PC-9 (cell line): ENCODE measurements at regions not wholly inside any gene's neighbourhood (a gene's known extent, or its start where the extent isn't known, plus 50 kb on each side); places are given as distances from the start of the nearest gene placed in this dataset.

Experiments used
- EZH2 ChIP-seq: fragments of 200-600 bp; sonication (generic); IDR thresholded peaks from 2 replicates; pipeline ENCODE4 v1.8.0; 2017; ENCODE audit warnings: antibody characterized with exemption, low read depth
- TF ChIP-seq, protein P1 (sequence below): fragments of 200-600 bp; sonication (generic); conservative IDR thresholded peaks from 2 replicates; pipeline ENCODE4 v1.6.1; 2017; ENCODE audit warnings: mixed run types, antibody characterized with exemption, mild to moderate bottlenecking, moderate library complexity

DNA sequence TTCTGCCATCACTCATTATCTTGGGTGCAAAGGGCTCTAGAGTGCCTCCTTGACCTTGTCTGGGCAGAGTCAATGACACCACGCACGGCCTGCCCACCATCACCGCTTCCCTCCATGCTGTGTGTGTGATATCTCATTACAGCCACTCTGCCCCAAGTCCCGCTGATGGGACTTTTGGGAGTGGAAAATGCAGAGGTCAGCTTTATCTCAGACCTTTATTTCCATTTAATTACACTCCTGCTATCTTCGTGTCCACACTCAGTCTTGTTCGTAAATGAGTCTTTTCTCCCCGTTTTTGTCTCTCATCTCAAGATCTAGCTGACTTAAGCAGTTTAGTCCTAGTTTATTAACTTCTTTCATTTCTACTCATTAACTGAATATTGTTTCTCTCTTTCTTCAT lies 226.2 kb downstream of the ICE1 start:
- TF ChIP-seq EZH2, result no peak
- TF ChIP-seq, protein P1, sequence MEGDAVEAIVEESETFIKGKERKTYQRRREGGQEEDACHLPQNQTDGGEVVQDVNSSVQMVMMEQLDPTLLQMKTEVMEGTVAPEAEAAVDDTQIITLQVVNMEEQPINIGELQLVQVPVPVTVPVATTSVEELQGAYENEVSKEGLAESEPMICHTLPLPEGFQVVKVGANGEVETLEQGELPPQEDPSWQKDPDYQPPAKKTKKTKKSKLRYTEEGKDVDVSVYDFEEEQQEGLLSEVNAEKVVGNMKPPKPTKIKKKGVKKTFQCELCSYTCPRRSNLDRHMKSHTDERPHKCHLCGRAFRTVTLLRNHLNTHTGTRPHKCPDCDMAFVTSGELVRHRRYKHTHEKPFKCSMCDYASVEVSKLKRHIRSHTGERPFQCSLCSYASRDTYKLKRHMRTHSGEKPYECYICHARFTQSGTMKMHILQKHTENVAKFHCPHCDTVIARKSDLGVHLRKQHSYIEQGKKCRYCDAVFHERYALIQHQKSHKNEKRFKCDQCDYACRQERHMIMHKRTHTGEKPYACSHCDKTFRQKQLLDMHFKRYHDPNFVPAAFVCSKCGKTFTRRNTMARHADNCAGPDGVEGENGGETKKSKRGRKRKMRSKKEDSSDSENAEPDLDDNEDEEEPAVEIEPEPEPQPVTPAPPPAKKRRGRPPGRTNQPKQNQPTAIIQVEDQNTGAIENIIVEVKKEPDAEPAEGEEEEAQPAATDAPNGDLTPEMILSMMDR, result no peak
